H9 (cell line): ENCODE measurements at regions not wholly inside any gene's neighbourhood (a gene's known extent, or its start where the extent isn't known, plus 50 kb on each side); places are given as distances from the start of the nearest gene placed in this dataset.
A peak's percentile ranks its signal among the peaks of the same experiment; 100 is the strongest.

ENCODE experiments used
- DNase-seq: peaks from one replicate; pipeline ENCODE4 v3.0.0-alpha.2; 2017
- H2AFZ ChIP-seq: one replicate; pipeline ENCODE4 v1.6.1; 2013; ENCODE audit warnings: mild to moderate bottlenecking, low read length, control low read depth, moderate library complexity
- H2AK5ac ChIP-seq: 2 replicates; pipeline ENCODE4 v1.6.1; 2013; ENCODE audit warnings: low read length, control low read depth, mixed read lengths; ENCODE audit not compliant: insufficient read length
- H2BK120ac ChIP-seq: one replicate; pipeline ENCODE4 v1.6.1; 2013; ENCODE audit warnings: low read depth, mild to moderate bottlenecking, low read length, control low read depth, inconsistent platforms; ENCODE audit not compliant: poor library complexity, severe bottlenecking
- H2BK12ac ChIP-seq: 2 replicates; pipeline ENCODE4 v1.6.1; 2013; ENCODE audit warnings: low read length, control low read depth, mixed read lengths, low read depth; ENCODE audit not compliant: insufficient read length
- H2BK15ac ChIP-seq: 2 replicates; pipeline ENCODE4 v1.6.1; 2013; ENCODE audit warnings: low read depth, low read length, control low read depth
- H2BK20ac ChIP-seq: one replicate; pipeline ENCODE4 v1.6.1; 2013; ENCODE audit warnings: low read depth, mild to moderate bottlenecking, low read length, control low read depth, inconsistent platforms; ENCODE audit not compliant: poor library complexity, severe bottlenecking
- H2BK5ac ChIP-seq: 2 replicates; pipeline ENCODE4 v1.6.1; 2013; ENCODE audit warnings: low read length, control low read depth, mixed read lengths; ENCODE audit not compliant: insufficient read length
- H3K14ac ChIP-seq: 2 replicates; pipeline ENCODE4 v1.6.1; 2013; ENCODE audit warnings: low read length, control low read depth; ENCODE audit not compliant: insufficient read depth
- H3K18ac ChIP-seq: 2 replicates; pipeline ENCODE4 v1.6.1; 2013; ENCODE audit warnings: low read depth, mild to moderate bottlenecking, mixed read lengths, low read length, control low read depth; ENCODE audit not compliant: insufficient read length
- H3K23ac ChIP-seq: 2 replicates; pipeline ENCODE4 v1.6.1; 2013; ENCODE audit warnings: low read length, control low read depth, mixed read lengths, low read depth; ENCODE audit not compliant: insufficient read length
- H3K23me2 ChIP-seq: 2 replicates; pipeline ENCODE4 v1.6.1; 2013; ENCODE audit warnings: low read depth, mild to moderate bottlenecking, mixed read lengths, low read length, control low read depth; ENCODE audit not compliant: insufficient read length, poor library complexity, severe bottlenecking
- H3K27ac ChIP-seq: 2 replicates; pipeline ENCODE4 v1.5.1; 2013; ENCODE audit warnings: low read length, control low read depth, mixed read lengths, low read depth; ENCODE audit not compliant: insufficient read length
- H3K27me3 ChIP-seq: 2 replicates; pipeline ENCODE4 v1.6.1; 2013; ENCODE audit warnings: low read length, control low read depth, inconsistent platforms; ENCODE audit not compliant: insufficient read depth
- H3K4ac ChIP-seq: 2 replicates; pipeline ENCODE4 v1.6.1; 2013; ENCODE audit warnings: low read depth, mild to moderate bottlenecking, control low read depth, inconsistent platforms, low read length, moderate library complexity
- H3K4me1 ChIP-seq: 2 replicates; pipeline ENCODE4 v1.6.1; 2013; ENCODE audit warnings: low read length, control low read depth, inconsistent platforms; ENCODE audit not compliant: insufficient read depth
- H3K4me2 ChIP-seq: 2 replicates; pipeline ENCODE4 v1.6.1; 2013; ENCODE audit warnings: low read length, control low read depth, mixed read lengths; ENCODE audit not compliant: insufficient read length, insufficient read depth
- H3K56ac ChIP-seq: 2 replicates; pipeline ENCODE4 v1.6.1; 2013; ENCODE audit warnings: low read depth, mild to moderate bottlenecking, mixed read lengths, low read length, control low read depth; ENCODE audit not compliant: insufficient read length
- H3K79me1 ChIP-seq: 2 replicates; pipeline ENCODE4 v1.6.1; 2013; ENCODE audit warnings: low read depth, mild to moderate bottlenecking, moderate library complexity, low read length, control low read depth, inconsistent platforms; ENCODE audit not compliant: insufficient read depth, poor library complexity, severe bottlenecking
- H3K79me2 ChIP-seq: 2 replicates; pipeline ENCODE4 v1.6.1; 2013; ENCODE audit warnings: low read length, control low read depth, inconsistent platforms; ENCODE audit not compliant: insufficient read depth
- H3K9ac ChIP-seq: 2 replicates; pipeline ENCODE4 v1.6.1; 2013; ENCODE audit warnings: low read length, control low read depth, mixed read lengths; ENCODE audit not compliant: insufficient read length; ENCODE audit errors: extremely low read depth
- H3K9me3 ChIP-seq: one replicate; pipeline ENCODE4 v1.6.1; 2013; ENCODE audit warnings: low read depth, low read length, inconsistent platforms; ENCODE audit not compliant: control insufficient read depth
- H3T11ph ChIP-seq: one replicate; pipeline ENCODE4 v1.6.1; 2013; ENCODE audit warnings: mild to moderate bottlenecking, low read length, control low read depth, inconsistent platforms
- H4K20me1 ChIP-seq: one replicate; pipeline ENCODE4 v1.6.1; 2013; ENCODE audit not compliant: control insufficient read depth, insufficient read length, insufficient read depth
- H4K5ac ChIP-seq: 2 replicates; pipeline ENCODE4 v1.6.1; 2013; ENCODE audit warnings: low read depth, mild to moderate bottlenecking, mixed read lengths, low read length, control low read depth; ENCODE audit not compliant: insufficient read length
- H4K8ac ChIP-seq: replicated peaks from 2 replicates; pipeline ENCODE4 v1.6.1; 2013; ENCODE audit warnings: low read length, control low read depth, mixed read lengths, low read depth; ENCODE audit not compliant: insufficient read length
- H4K91ac ChIP-seq: 2 replicates; pipeline ENCODE4 v1.6.1; 2013; ENCODE audit warnings: low read depth, mild to moderate bottlenecking, moderate library complexity, mixed read lengths, low read length, control low read depth; ENCODE audit not compliant: insufficient read length
- H3K27ac Mint-ChIP-seq, 3 experiments: 2 replicates in 2 of 3; 3 replicates in 1 of 3; pipeline ENCODE4 v1.8.0; 2020 to 2021; ENCODE audit warnings: mixed read lengths in 3 of 3, mild to moderate bottlenecking in 1 of 3, moderate library complexity in 1 of 3
- H3K27me3 Mint-ChIP-seq: 2 replicates; pipeline ENCODE4 v1.8.0; 2021; ENCODE audit warnings: low read depth, mild to moderate bottlenecking, moderate library complexity, mixed read lengths
- H3K36me3 Mint-ChIP-seq, 3 experiments: 2 replicates in 2 of 3; 3 replicates in 1 of 3; pipeline ENCODE4 v1.8.0; 2020 to 2021; ENCODE audit warnings: low read depth in 3 of 3, mixed read lengths in 3 of 3; ENCODE audit not compliant: insufficient read depth in 1 of 3
- H3K4me1 Mint-ChIP-seq, 2 experiments: 2 replicates each; pipeline ENCODE4 v1.8.0; 2020; ENCODE audit warnings: mixed read lengths in 2 of 2
- H3K4me3 Mint-ChIP-seq, 2 experiments: 2 replicates in 1 of 2; 3 replicates in 1 of 2; pipeline ENCODE4 v1.8.0; 2020 to 2021; ENCODE audit warnings: mild to moderate bottlenecking in 2 of 2, mixed read lengths in 2 of 2, moderate library complexity in 1 of 2
- H3K9me3 Mint-ChIP-seq, 2 experiments: 2 replicates in 1 of 2; 3 replicates in 1 of 2; pipeline ENCODE4 v1.8.0; 2020; ENCODE audit warnings: mild to moderate bottlenecking in 2 of 2, mixed read lengths in 2 of 2, moderate library complexity in 1 of 2
- WGBS: extraction: QIAGEN DNeasy Blood & Tissue Kit; methylation state at CpG from one replicate; pipeline ENCODE4 v1.1.7; 2013; ENCODE audit warnings: missing lambda C conversion rate, low lambda C conversion rate, mixed read lengths; ENCODE audit not compliant: insufficient read length; ENCODE audit errors: extremely low coverage; 5-methylcytosine and 5-hydroxymethylcytosine counted together
- TF ChIP-seq, protein P1 (sequence below): fragments of 200-600 bp; sonication (generic); conservative IDR thresholded peaks from 3 replicates; pipeline ENCODE4 v1.8.0; 2021; ENCODE audit warnings: antibody characterized with exemption, mild to moderate bottlenecking

DNA sequence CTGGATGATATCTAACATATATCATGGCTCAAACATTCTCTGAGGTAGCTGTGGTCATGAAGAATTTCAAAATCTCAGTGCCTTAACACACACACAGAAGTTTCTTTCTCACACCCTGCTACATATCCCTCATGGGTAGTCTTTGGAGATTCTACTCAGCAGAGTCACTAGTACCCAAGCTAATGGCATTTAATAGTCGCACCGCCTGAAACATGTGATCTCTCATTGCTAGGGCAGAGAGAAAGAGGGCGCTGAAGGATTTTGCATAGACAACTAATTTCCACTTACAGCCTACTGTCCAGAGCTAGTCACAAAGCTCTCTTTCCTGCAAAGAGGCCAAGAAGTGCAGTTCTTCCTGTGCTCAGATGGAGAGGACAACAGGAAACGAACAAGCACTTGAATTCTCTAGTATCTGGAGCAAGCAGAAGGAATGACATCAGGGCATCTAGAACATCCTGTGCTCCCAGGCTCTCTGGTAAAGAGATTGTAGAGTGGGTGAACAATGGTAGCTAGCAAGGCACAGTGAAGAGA, 183.4 kb upstream of the PTBP2 start:
- Histone ChIP-seq H3K27me3 (no peaks in the 10 kb centered on the region), H3K23me2 (no peaks in the 10 kb centered on the region), H3K79me1 (no peaks in the 10 kb centered on the region), H3K9me3 (no peaks in the 10 kb centered on the region), H2BK12ac (no peak overlapping the region), H2BK20ac (no peak overlapping the region), H4K91ac (no peak overlapping the region), H3K9ac (no peak overlapping the region), H4K20me1 (no peaks in the 10 kb centered on the region), H2AK5ac (no peak overlapping the region), H2BK5ac (no peak overlapping the region), H4K8ac (no peak overlapping the region), H3K27ac (no peak overlapping the region), H2AFZ (peak overlapping the region; percentile 80), H3K79me2 (no peaks in the 10 kb centered on the region), H3T11ph (no peak overlapping the region), H3K14ac (no peak overlapping the region), H3K23ac (no peak overlapping the region), H3K18ac (no peak overlapping the region), H3K4me1 (peaks cover 5% of the 10 kb centered on the region; the same call in 1 of the 2 replicates), H2BK15ac (no peak overlapping the region), H3K4ac (no peak overlapping the region), H3K4me2 (no peak overlapping the region), H2BK120ac (no peak overlapping the region), H3K56ac (no peak overlapping the region), H4K5ac (no peak overlapping the region)
- Mint-ChIP-seq H3K9me3 (peaks cover 0 to under 1% of the 10 kb centered on the region in 2 experiments; a peak in 1 of 5 replicates), H3K36me3 (peaks cover 0 to 2% (median under 1%) of the 10 kb centered on the region in 3 experiments; a peak in 2 of 7 replicates), H3K27ac (peak overlapping the region in 1 of 3 experiments; percentile 49; a peak in 2 of 7 replicates), H3K4me3 (no peak overlapping the region), H3K27me3 (no peaks in the 10 kb centered on the region), H3K4me1 (peaks cover 16 to 28% of the 10 kb centered on the region in 2 experiments)
- TF ChIP-seq, protein P1, sequence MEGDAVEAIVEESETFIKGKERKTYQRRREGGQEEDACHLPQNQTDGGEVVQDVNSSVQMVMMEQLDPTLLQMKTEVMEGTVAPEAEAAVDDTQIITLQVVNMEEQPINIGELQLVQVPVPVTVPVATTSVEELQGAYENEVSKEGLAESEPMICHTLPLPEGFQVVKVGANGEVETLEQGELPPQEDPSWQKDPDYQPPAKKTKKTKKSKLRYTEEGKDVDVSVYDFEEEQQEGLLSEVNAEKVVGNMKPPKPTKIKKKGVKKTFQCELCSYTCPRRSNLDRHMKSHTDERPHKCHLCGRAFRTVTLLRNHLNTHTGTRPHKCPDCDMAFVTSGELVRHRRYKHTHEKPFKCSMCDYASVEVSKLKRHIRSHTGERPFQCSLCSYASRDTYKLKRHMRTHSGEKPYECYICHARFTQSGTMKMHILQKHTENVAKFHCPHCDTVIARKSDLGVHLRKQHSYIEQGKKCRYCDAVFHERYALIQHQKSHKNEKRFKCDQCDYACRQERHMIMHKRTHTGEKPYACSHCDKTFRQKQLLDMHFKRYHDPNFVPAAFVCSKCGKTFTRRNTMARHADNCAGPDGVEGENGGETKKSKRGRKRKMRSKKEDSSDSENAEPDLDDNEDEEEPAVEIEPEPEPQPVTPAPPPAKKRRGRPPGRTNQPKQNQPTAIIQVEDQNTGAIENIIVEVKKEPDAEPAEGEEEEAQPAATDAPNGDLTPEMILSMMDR = peak; percentile 32; the same call in 2 of the 3 replicates
- peak; percentile 45 for DNase-seq
- no CpG with 5 or more reads among the region's 4 CpGs for WGBS
